ENCODE measurements at regions not wholly inside any gene's neighbourhood (a gene's known extent, or its start where the extent isn't known, plus 50 kb on each side); places are given as distances from the start of the nearest gene placed in this dataset.

DNA sequence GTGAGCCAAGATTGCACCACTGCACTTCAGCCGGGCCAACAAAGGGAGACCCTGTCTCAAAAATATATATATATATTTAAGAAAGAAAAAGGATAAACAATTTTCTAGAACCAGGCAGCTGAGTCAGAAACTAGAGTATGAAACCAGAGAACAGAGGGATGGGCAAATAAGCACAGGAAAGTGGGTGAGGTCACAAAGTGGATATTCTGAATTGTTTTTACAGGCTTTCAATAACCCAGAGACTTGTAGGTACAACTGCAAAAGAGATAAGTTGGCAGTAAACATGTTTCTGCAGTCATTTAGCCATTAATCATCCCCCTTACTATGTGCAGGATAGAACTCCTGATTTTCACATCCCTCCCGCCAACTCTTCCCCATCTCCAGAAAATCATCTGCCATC, 94.2 kb downstream of the BTG1 start:
- no peak for DNase-seq (ENCODE audit: low spot score)
- TF ChIP-seq, protein P1, sequence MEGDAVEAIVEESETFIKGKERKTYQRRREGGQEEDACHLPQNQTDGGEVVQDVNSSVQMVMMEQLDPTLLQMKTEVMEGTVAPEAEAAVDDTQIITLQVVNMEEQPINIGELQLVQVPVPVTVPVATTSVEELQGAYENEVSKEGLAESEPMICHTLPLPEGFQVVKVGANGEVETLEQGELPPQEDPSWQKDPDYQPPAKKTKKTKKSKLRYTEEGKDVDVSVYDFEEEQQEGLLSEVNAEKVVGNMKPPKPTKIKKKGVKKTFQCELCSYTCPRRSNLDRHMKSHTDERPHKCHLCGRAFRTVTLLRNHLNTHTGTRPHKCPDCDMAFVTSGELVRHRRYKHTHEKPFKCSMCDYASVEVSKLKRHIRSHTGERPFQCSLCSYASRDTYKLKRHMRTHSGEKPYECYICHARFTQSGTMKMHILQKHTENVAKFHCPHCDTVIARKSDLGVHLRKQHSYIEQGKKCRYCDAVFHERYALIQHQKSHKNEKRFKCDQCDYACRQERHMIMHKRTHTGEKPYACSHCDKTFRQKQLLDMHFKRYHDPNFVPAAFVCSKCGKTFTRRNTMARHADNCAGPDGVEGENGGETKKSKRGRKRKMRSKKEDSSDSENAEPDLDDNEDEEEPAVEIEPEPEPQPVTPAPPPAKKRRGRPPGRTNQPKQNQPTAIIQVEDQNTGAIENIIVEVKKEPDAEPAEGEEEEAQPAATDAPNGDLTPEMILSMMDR (IDR thresholded peaks at IDR 0.05) = no peak
- Histone ChIP-seq H3K4me3 (no peak overlapping the region), H3K27ac (no peak overlapping the region)

DNA sequence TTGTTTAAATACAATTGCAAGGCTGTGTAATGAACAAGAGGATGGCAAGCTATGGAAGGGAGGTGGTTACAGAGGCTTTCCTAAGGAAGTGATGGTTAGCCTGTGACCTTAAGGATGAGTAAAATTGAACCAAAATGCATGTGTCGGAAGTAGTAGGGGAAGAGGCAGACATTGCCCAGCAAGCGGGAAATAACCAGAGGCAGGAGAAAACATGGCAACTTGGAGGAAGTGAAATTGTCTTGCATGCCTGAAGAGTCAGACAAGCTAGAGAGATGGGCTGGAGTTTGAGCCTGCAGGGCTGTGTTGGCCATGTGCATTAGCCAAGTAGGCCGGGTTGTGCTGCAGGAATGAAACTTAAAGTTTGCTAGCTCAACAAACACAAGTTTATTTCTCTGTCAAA, 96.2 kb downstream of the BTG1 start:
- no peak for DNase-seq (ENCODE audit: low spot score)
- TF ChIP-seq, protein P1 (IDR thresholded peaks at IDR 0.05) = no peak
- Histone ChIP-seq H3K4me3 (no peak overlapping the region), H3K27ac (no peak overlapping the region)

DNA sequence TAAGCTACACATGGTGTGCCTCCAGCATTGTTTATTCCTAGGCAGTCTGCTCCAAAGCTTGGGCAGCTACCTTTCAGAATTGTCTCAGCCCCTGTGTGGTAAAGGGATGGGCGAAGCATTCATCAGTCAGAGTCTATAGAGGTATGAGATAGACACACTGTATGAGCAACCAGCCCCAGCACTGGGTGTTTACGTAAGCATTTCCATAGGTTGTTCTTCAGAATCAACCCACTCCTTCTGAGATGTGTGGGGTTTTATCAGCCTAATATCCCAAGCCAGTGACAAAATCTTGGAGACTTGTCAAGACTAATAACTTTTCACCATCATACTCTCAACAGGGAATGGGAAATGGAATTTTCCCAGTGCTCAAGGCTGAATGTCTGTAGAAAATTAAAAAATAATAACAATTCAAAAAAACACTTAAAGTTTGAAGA, 98.2 kb downstream of the BTG1 start:
- Histone ChIP-seq H3K27ac (no peak overlapping the region), H3K4me3 (no peak overlapping the region)
- TF ChIP-seq, protein P1 (IDR thresholded peaks at IDR 0.05) = no peak
- no peak for DNase-seq (ENCODE audit: low spot score)

DNA sequence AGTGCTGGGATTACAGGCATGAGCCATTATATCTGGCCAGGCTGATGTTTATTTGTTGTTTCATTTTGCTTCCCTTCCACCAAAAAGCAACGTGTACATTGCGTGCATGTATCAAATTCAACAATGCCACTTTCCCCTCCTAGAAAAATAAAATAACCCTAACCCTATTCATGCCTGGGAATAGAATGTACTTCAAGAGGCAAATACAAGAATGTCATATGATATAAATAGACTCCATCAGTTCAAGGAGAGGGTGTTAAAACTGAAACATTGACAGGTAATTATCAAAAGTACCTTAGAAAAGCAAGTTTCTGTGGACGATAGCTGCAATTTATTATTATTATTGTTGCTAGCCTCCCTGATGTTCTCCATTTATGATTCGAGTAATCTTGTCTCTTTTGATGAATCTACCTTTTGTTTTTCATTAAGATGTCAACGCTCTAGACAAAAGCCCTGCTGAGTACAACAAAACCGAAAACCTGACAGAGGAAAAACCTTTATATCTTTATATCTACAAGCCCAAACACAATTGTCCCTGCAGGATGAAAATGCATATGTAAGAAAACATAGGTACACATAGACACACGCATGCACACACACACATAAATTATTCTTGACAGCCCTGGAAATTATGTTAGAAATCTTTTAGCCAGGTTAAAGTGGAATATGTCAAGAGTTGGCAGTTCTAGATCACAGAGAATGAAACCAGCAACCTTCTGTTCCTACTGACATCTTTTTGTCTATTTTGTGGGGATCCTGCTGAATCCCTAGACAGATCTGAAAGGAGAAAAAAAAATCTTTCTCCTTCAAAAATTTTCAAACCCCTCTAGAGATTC, 98.9 kb downstream of the BTG1 start:
- Histone ChIP-seq H3K27ac (no peak overlapping the region), H3K4me3 (no peak overlapping the region)
- no peak for DNase-seq (ENCODE audit: low spot score)
- TF ChIP-seq, protein P1 (IDR thresholded peaks at IDR 0.05) = no peak

DNA sequence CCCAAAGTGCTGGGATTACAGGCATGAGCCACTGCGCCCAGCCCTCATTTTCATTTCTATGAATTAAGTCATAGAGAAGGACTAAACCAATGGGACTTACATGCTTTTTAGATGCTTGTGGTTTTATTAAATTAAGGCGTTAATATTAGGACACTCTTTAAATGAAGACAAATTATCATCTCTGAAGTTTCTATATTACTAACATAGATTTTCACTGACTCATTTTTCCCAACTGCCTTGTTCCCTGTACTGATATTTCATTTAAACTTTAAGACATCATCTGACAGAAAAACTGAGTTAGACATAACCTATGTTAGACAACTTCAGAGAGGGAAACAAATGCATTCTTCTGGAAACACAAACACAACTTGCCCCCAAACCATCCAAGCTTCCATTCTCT, 99.8 kb downstream of the BTG1 start:
- DNase-seq (ENCODE audit: low spot score) = no peak
- H3K27ac ChIP-seq = no peak overlapping the region
- no peak overlapping the region for H3K4me3 ChIP-seq
- TF ChIP-seq, protein P1 (IDR thresholded peaks at IDR 0.05) = no peak

DNA sequence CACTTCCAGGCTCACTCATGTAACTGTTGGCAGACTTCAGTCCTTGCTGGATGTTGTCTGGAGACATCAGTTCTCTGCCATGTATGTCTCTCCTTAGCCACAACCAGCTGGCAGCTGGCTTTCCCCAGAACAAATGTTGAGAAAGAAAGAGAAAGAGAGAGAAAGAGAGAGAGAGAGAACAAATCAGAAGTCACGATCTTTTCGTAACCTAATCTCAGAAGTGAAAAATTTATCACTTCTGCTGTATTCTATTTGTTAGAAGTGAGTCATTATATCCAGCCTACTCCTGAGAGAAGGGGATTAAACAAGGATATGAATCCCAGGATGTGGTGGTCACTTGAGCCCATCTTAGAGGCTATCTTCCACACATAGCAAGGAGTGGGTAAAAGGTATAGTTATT, 101.2 kb downstream of the BTG1 start:
- Histone ChIP-seq H3K4me3 (no peak overlapping the region), H3K27ac (no peak overlapping the region)
- DNase-seq (ENCODE audit: low spot score) = no peak
- TF ChIP-seq, protein P1 (IDR thresholded peaks at IDR 0.05) = no peak
